ENCODE measurements at regions not wholly inside any gene's neighbourhood (a gene's known extent, or its start where the extent isn't known, plus 50 kb on each side); places are given as distances from the start of the nearest gene placed in this dataset.

- no peak for DNase-seq (ENCODE audit: extremely low read depth, low read depth)
- H3K4me3 ChIP-seq (replicated peaks; ENCODE audit: low read depth, low read length), result no peak overlapping the region
- TF ChIP-seq CTCF (IDR thresholded peaks at IDR 0.05; ENCODE audit: low read depth, low read length, missing control alignments), result no peak
Observed at GRCh38 chr10:128967980-128968756, 498.9 kb upstream of the MGMT start.

- H3K4me3 ChIP-seq (replicated peaks; ENCODE audit: low read depth, low read length), result no peak overlapping the region
- no peak for TF ChIP-seq CTCF (IDR thresholded peaks at IDR 0.05; ENCODE audit: low read depth, low read length, missing control alignments)
- no peak for DNase-seq (ENCODE audit: extremely low read depth, low read depth)
Observed at GRCh38 chr10:128969551-128969950, 497.5 kb upstream of the MGMT start.

GRCh38 chr10:128971374-128972035, 495.5 kb upstream of the MGMT start:
- no peak overlapping the region for H3K4me3 ChIP-seq (replicated peaks; ENCODE audit: low read depth, low read length)
- TF ChIP-seq CTCF (IDR thresholded peaks at IDR 0.05; ENCODE audit: low read depth, low read length, missing control alignments), result no peak
- DNase-seq (ENCODE audit: extremely low read depth, low read depth), result no peak

GRCh38 chr10:128972036-128972405, 495.0 kb upstream of the MGMT start:
- TF ChIP-seq CTCF (IDR thresholded peaks at IDR 0.05; ENCODE audit: low read depth, low read length, missing control alignments), result no peak

GRCh38 chr10:128973221-128973620, 493.8 kb upstream of the MGMT start:
- no peak for DNase-seq (ENCODE audit: extremely low read depth, low read depth)
- TF ChIP-seq CTCF (IDR thresholded peaks at IDR 0.05; ENCODE audit: low read depth, low read length, missing control alignments), result no peak
- H3K4me3 ChIP-seq (replicated peaks; ENCODE audit: low read depth, low read length), result no peak overlapping the region

More at GRCh38 chr10:128972036-128972405, 495.0 kb upstream of the MGMT start:
- no peak overlapping the region for H3K4me3 ChIP-seq (replicated peaks; ENCODE audit: low read depth, low read length)
- no peak for DNase-seq (ENCODE audit: extremely low read depth, low read depth)

GRCh38 chr10:128976856-128977255, 490.2 kb upstream of the MGMT start:
- no peak overlapping the region for H3K4me3 ChIP-seq (replicated peaks; ENCODE audit: low read depth, low read length)
- TF ChIP-seq CTCF (IDR thresholded peaks at IDR 0.05; ENCODE audit: low read depth, low read length, missing control alignments), result no peak
- DNase-seq (ENCODE audit: extremely low read depth, low read depth), result no peak

Measured in HFF-Myc (cell line).